GM12873 (cell line): ENCODE measurements at regions not wholly inside any gene's neighbourhood (a gene's known extent, or its start where the extent isn't known, plus 50 kb on each side); places are given as distances from the start of the nearest gene placed in this dataset.
A peak's percentile ranks its signal among the peaks of the same experiment; 100 is the strongest.

Experiments
- TF ChIP-seq, protein P1 (sequence below): IDR thresholded peaks from 2 replicates; pipeline ENCODE4 v1.5.1; 2012; ENCODE audit warnings: low read depth, mild to moderate bottlenecking, moderate library complexity, low read length, control low read depth; ENCODE audit not compliant: insufficient read depth; ENCODE audit errors: missing control alignments

GRCh38 chr4:114365591-114365990 lies 233.0 kb upstream of the UGT8 start:
- TF ChIP-seq, protein P1, sequence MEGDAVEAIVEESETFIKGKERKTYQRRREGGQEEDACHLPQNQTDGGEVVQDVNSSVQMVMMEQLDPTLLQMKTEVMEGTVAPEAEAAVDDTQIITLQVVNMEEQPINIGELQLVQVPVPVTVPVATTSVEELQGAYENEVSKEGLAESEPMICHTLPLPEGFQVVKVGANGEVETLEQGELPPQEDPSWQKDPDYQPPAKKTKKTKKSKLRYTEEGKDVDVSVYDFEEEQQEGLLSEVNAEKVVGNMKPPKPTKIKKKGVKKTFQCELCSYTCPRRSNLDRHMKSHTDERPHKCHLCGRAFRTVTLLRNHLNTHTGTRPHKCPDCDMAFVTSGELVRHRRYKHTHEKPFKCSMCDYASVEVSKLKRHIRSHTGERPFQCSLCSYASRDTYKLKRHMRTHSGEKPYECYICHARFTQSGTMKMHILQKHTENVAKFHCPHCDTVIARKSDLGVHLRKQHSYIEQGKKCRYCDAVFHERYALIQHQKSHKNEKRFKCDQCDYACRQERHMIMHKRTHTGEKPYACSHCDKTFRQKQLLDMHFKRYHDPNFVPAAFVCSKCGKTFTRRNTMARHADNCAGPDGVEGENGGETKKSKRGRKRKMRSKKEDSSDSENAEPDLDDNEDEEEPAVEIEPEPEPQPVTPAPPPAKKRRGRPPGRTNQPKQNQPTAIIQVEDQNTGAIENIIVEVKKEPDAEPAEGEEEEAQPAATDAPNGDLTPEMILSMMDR, result no peak

DNA sequence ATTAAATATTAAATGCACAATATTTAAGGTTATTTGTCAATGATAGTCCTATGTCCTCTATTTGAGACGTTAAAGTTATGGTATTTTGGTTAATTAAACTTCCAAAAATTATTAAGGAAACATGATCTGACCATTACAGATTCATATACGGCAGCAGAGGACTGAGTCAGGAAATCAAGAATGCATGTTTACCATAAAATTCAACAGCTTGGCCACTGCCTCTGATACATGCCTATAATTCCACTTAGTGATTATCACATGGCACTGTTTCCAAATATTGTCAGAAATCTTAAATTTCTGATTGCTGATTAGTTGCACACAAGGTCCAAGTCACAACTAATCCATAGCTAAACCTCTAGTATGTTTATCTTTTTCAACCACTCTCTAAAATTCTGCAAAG lies 232.2 kb upstream of the UGT8 start:
- TF ChIP-seq, protein P1, result no peak

- TF ChIP-seq, protein P1, result no peak
These were observed 229.9 kb upstream of the UGT8 start for GRCh38 chr4:114368751-114369150.

DNA sequence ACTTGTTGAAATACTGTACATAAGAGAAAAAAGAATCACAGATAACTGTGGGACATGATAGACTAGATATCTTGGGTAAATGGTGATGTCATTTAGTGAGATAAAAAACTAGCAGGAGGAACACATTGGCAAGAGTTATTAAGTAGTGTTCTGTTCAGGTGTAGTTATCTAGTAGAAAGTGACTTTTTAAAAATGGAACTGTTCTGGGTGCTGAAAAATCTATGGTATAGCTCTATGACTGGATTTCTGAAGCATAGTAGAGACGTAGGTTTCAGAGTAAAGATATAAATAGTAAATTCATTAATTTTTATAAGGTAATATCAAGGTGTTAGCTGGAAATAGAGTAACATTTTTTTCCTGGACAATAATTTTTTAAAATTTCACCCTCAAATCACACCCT lies 225.1 kb upstream of the UGT8 start:
- TF ChIP-seq, protein P1, result no peak

GRCh38 chr4:114378305-114378903 lies 220.2 kb upstream of the UGT8 start:
- TF ChIP-seq, protein P1, result no peak

DNA sequence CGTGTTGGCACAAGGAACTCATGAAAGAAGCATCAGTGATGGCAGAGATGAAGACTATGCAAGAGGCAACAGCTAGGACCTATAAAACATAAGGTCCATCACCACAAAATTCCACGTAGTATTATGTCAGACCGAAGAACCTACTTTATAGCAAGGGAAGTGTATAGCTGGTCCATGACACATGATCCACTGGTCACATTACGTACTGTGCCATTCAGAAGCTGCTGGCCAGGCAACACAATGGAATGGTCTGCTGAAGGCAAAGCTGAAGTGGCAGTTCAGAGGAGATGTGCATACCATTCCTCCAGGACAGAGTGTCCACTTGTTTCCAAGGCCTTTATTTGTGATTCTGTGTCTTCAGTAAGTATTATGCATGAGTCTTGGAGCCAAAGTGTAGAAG lies 215.5 kb upstream of the UGT8 start:
- TF ChIP-seq, protein P1, result no peak

- TF ChIP-seq, protein P1, result no peak
These were observed 214.9 kb upstream of the UGT8 start for GRCh38 chr4:114383721-114384120.

DNA sequence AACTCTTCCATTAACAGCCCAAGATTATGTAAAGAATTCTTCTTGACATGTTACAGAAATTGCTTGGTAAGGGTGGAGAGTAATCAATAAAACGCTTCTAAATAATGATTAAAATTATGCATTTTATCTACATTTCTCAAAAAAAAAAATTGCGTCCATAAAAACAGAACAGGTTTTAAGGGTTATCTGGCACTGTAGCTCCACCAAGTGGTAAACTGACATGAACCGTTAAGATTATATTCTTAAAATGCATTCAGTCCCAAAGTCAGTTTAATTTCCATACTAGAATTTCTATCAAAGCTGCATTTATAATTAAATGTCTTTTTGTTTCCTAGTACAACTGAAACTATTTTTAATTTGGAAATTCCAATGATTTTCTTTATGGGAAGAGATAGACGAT lies 214.0 kb upstream of the UGT8 start:
- TF ChIP-seq, protein P1, result peak; percentile 32
